PC-9 (cell line): ENCODE measurements at regions not wholly inside any gene's neighbourhood (a gene's known extent, or its start where the extent isn't known, plus 50 kb on each side); places are given as distances from the start of the nearest gene placed in this dataset.

ENCODE experiments used
- CTCF ChIP-seq: fragments of 200-600 bp; sonication (generic); conservative IDR thresholded peaks from 2 replicates; pipeline ENCODE4 v1.6.1; 2017; ENCODE audit warnings: mixed run types, antibody characterized with exemption, mild to moderate bottlenecking, moderate library complexity
- EZH2 ChIP-seq: fragments of 200-600 bp; sonication (generic); IDR thresholded peaks from 2 replicates; pipeline ENCODE4 v1.8.0; 2017; ENCODE audit warnings: antibody characterized with exemption, low read depth

GRCh38 chr1:64337926-64338325 lies 132.0 kb upstream of the CACHD1 start:
- TF ChIP-seq EZH2, result no peak
- no peak for TF ChIP-seq CTCF
